SW 1271 (cell line): ENCODE measurements at regions not wholly inside any gene's neighbourhood (a gene's known extent, or its start where the extent isn't known, plus 50 kb on each side); places are given as distances from the start of the nearest gene placed in this dataset.

Source experiments
- DNase-seq, 2 experiments: peaks; one replicate each; lab custom pipeline; 2025; lab: John Stamatoyannopoulos, UW

- DNase-seq = no peak
Measured at GRCh38 chr17:71334048-71334751, 786.6 kb upstream of the SOX9 start.

- DNase-seq = no peak
Measured at GRCh38 chr17:71335212-71335611, 785.6 kb upstream of the SOX9 start.

- no peak for DNase-seq
Measured at GRCh38 chr17:71337938-71338337, 782.9 kb upstream of the SOX9 start.

- DNase-seq = no peak
Measured at GRCh38 chr17:71338396-71338795, 782.4 kb upstream of the SOX9 start.

- DNase-seq = no peak
Measured at GRCh38 chr17:71339206-71339605, 781.6 kb upstream of the SOX9 start.

- no peak for DNase-seq
Measured at GRCh38 chr17:71342737-71343136, 778.1 kb upstream of the SOX9 start.

GRCh38 chr17:71349908-71350600, 770.8 kb upstream of the SOX9 start:
- DNase-seq = no peak

DNA sequence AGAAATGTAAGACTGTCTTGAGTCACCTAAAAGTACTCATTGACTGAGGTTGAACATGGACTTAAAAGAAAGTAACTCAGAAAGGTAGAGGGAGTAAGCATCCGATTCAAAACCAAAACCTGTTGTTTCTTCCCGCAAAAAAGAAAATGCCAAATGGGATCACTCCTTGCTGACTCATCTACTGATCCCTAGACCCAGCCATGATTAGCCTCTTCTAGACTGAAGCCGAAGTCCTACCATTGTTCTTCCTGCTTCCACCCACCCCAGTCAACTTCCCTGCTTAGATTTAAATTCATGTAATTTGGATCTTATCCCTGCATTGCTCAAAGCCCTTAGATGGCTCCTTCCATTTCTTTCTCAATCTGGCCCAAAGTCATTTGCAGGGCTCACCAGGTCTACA, 760.5 kb upstream of the SOX9 start:
- DNase-seq = no peak

- no peak for DNase-seq
Measured at GRCh38 chr17:71361656-71362450, 759.0 kb upstream of the SOX9 start.

DNA sequence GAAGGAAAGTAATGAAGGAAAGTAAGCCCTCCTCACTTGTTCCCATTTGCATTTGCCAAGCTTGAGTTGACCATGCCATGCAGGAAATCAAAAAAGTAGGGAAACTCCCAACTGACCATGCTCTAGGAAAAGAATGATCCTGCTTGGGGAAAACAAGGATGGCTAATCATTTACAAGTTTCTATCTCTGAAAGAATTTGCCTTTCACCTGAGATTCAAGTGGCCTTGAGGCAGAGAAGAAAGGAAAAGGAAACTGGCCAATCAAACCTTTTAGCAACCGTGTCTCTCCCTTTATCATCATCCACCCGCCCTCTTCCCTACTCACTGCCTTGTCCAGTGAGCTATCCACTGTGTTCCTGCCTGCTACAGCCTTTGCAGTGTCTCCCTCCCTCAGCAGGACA, 757.2 kb upstream of the SOX9 start:
- DNase-seq = no peak

DNA sequence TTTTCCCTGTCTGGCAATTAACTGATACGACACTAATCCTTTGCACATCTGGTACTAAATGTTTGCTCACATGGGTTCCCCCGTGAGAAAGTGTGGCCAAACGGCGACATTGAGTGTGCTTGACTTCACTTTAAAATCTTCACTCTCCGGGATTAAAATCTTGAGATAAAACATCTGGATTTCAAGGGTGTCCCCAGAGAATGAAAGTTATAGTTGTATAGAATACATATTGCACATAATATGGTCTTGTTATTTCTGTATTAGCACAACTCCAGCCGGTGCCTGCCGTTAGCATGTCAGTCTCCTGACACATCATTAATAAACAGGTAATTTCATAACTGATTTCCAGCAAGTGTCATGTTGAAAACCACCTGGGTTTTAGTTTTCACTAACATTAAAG, 749.0 kb upstream of the SOX9 start:
- no peak for DNase-seq

- no peak for DNase-seq
Measured at GRCh38 chr17:71375948-71376347, 744.9 kb upstream of the SOX9 start.

GRCh38 chr17:71376933-71377332, 743.9 kb upstream of the SOX9 start:
- DNase-seq = no peak

- no peak for DNase-seq
Measured at GRCh38 chr17:71378036-71378435, 742.8 kb upstream of the SOX9 start.

GRCh38 chr17:71378741-71379140, 742.1 kb upstream of the SOX9 start:
- DNase-seq = no peak

- DNase-seq = no peak
Measured at GRCh38 chr17:71379512-71379911, 741.3 kb upstream of the SOX9 start.

GRCh38 chr17:71380535-71380934, 740.3 kb upstream of the SOX9 start:
- no peak for DNase-seq

DNA sequence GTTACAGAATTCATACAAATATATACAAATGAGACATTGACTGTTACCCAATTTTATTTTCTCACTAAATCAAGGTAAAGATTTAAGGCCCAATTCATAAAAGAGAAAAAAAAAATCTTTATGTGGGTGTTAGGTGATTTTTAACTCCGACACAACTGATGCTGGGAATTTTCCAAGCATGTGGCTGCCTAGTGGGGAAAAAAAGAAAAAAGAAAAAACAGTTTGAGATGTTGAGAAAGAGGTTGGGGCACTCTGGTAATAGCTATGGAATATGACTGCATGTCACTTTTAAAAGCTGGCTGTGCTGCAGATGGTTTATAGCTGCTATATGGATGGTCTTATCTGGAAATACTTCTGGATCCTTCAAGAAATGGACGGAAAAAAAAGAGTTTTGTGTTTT, 739.9 kb upstream of the SOX9 start:
- DNase-seq = no peak

DNA sequence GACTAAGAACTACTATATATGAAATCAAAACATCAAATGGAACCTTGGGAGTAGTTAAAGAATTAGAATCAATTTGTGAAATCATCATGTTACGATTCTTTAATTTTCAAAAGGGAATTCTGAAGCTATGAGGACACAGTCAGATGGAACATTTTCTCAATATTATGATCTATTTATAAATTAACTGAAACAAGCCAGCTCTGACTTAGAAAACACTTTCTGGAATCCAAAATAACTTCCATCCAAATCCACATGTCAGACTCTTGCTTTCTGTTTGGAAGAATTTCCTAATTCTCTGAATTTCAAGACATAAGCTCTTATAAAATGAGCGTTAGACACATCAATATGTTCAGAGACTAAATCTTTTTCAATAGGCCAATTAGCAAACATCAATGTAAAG, 737.7 kb upstream of the SOX9 start:
- DNase-seq = no peak

DNA sequence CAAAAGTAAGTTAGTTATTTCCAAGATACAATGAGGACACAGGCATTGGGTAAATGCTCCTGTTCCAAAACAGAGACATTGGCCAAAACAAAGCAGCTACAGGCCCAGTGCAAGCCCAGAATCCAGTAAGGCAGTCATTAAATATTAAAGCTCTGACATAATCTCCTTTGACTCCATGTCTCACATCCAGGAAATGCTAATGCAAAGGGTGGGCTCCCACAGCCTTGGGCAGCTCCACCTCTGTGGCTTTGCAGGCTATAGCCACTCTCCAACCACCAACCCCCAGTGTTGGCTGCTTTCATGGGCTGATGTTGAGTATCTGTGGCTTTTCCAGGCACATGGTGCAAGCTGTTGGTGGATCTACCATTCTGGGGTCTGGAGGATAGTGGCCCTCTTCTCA, 733.4 kb upstream of the SOX9 start:
- no peak for DNase-seq

- no peak for DNase-seq
Measured at GRCh38 chr17:71392715-71393567, 727.9 kb upstream of the SOX9 start.

GRCh38 chr17:71395901-71396300, 724.9 kb upstream of the SOX9 start:
- DNase-seq = no peak
